Right lobe of liver (tissue), 6 donors: ENCODE measurements at regions not wholly inside any gene's neighbourhood (a gene's known extent, or its start where the extent isn't known, plus 50 kb on each side); places are given as distances from the start of the nearest gene placed in this dataset.

Source experiments
- ATAC-seq, 4 donors: fragments of 200-7000 bp; cut with Tn5 transposase; one replicate each; pipeline ENCODE4 v1.9.1; 2020; ENCODE audit warnings: mild to moderate bottlenecking in 4 of 4, moderate library complexity in 4 of 4
- DNase-seq, 3 donors: peaks; one replicate each; pipeline ENCODE4 v3.0.0-alpha.2; 2020
- H3K27ac ChIP-seq, 3 donors: fragments of 200-600 bp; one replicate each; pipeline ENCODE4 v1.8.0; 2022
- H3K27me3 ChIP-seq, 2 donors: fragments of 200-600 bp; one replicate each; pipeline ENCODE4 v1.8.0; 2022
- H3K36me3 ChIP-seq, 4 donors: fragments of 200-600 bp; sonication (generic) in 1 of 4; one replicate each; pipeline versions ENCODE4 v1.5.1 to v1.8.0; 2017 to 2022; ENCODE audit warnings: control low read depth in 1 of 4
- H3K4me1 ChIP-seq, 4 donors: fragments of 200-600 bp; sonication (generic) in 1 of 4; one replicate each; pipeline versions ENCODE4 v1.5.1 to v1.8.0; 2017 to 2022; ENCODE audit warnings: control low read depth in 1 of 4
- H3K4me3 ChIP-seq, 3 donors: fragments of 200-600 bp; one replicate each; pipeline ENCODE4 v1.8.0; 2022
- H3K9me3 ChIP-seq, 4 donors: fragments of 200-600 bp; sonication (generic) in 1 of 4; one replicate each; pipeline versions ENCODE4 v1.5.1 to v1.8.0; 2017 to 2022; ENCODE audit warnings: control low read depth in 1 of 4
- CTCF ChIP-seq, 4 donors: fragments of 200-600 bp in 3 of 4; fragments of 450-650 bp in 1 of 4; IDR thresholded peaks; one replicate each; pipeline versions ENCODE4 v1.5.1 to v1.8.0; 2016 to 2022; ENCODE audit warnings: antibody characterized with exemption in 4 of 4, mild to moderate bottlenecking in 2 of 4
- POLR2A ChIP-seq: fragments of 450-650 bp; IDR thresholded peaks from one replicate; pipeline ENCODE4 v1.6.1; 2017; ENCODE audit warnings: antibody characterized with exemption, mild to moderate bottlenecking
- WGBS: methylation state at CpG from one replicate; pipeline ENCODE4 v1.1.6; 2018; ENCODE audit warnings: low coverage, low lambda C conversion rate; ENCODE audit not compliant: insufficient coverage; ENCODE audit errors: missing lambda C conversion rate; 5-methylcytosine and 5-hydroxymethylcytosine counted together
- intact Hi-C, 2 donors: fragments of 100-400 bp; cut with DNase I; formaldehyde crosslinking; loops; one replicate each; pipeline versions ENCODE4 v1.11.2 to v1.14.1; 2022
- donor health status: DM: no; HTN: yes; CAD: no.
- donor health status: DM: no; HTN: no; CAD: no.
- donor health status: DM: no; HTN: no; CAD: no.
- donor health status: DM: no; HTN: yes; CAD: no.
- donor health status: DM: no; HTN: yes; CAD: no.

DNA sequence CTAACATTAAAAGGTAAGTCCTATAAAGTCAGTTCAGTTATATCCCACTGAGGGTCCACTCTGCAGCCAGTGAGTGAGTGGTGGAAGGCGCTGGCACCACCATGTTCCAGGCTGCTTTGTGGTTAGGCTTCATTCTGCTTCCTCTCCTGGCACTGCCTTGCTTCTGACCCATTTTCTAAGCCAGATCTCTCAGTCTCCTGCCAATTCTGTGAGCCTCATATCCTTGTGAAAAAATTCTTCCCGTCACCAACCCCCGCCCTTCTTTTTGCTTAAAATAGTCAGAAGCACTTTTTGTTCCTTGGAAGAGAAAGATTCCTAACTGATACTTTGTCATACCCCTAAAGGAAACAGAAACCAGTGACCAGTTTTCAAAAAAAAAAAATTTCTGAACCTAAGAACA is 139.8 kb upstream of the NCK2 start:
- TF ChIP-seq CTCF (IDR thresholded peaks at IDR 0.05) (no peak), POLR2A (no peak)
- intact Hi-C loops = no loop called here
- Histone ChIP-seq H3K27ac (no peak overlapping the region), H3K4me3 (no peak overlapping the region), H3K27me3 (no peaks in the 10 kb centered on the region), H3K9me3 (no peaks in the 10 kb centered on the region), H3K36me3 (no peaks in the 10 kb centered on the region), H3K4me1 (no peaks in the 10 kb centered on the region)
- no peak for DNase-seq
- 34% methylated on average over 3 of the region's 3 CpGs for WGBS
- no peak for ATAC-seq

DNA sequence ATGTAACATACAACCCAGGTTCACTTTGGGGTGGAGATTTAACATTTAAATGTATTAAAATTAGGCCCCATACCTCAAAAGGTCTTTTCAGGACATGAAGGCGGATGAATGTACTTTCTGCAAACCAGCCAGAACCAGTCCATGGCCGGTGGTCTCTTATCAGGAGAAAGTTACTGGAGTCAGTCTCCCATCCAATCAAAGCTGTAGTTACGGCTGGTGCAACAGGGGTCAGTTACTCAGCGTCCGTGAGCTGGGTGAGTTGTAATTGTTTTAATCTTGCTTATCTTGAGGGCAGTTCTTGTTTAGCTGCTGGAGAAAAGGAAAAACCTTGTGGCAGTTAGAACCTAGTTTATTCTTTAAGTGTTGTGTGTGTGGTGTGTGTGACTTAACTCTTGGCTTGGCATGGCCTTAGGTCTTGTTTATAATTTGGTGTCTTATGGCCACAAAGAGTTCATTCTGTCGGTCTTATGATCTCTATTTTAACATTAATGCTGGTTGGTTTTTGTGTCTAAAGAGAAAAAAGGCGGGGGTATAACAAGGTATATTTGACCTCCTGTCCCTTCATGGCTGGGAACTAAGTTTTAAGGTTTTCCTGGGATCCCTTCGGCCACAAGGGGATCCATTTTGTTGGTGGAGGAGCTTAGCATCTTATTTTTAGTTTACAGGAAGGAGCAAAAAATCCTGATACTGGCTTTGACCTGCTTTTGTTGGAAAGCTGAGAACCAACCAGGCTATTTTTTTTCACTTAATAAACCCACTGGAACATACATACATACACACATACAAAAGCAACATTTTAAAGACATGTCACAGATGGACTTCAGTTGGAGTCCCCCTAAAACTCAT is 143.5 kb upstream of the NCK2 start:
- ATAC-seq = no peak
- H3K27ac ChIP-seq = no peak overlapping the region
- no peaks in the 10 kb centered on the region for H3K9me3 ChIP-seq
- WGBS = 60% methylated on average over 7 of the region's 8 CpGs
- no peaks in the 10 kb centered on the region for H3K27me3 ChIP-seq
- intact Hi-C loops = no loop called here
- no peaks in the 10 kb centered on the region for H3K36me3 ChIP-seq
- DNase-seq = no peak
- no peaks in the 10 kb centered on the region for H3K4me1 ChIP-seq
- TF ChIP-seq CTCF (IDR thresholded peaks at IDR 0.05) (no peak), POLR2A (no peak)
- no peak overlapping the region for H3K4me3 ChIP-seq

DNA sequence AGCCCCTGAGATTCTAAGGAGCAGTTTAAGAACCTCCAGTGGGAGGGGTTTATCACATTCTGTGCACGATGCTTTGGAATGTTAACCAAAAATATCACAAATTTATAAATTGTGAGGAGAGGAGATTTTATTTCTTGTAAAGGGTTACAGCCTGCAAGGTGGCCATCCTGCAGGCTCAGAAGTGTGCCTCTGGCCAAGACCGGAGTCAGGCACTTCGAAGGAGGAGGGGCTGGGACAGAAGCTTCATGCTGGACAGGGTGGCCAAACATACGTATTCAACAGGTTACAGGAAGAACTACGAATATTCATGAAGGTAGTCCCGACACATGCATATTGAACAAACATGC is 144.1 kb upstream of the NCK2 start:
- ATAC-seq (no peak), DNase-seq (no peak)
- 42% methylated on average over 6 of the region's 6 CpGs for WGBS
- intact Hi-C loops = no loop called here
- TF ChIP-seq CTCF (IDR thresholded peaks at IDR 0.05) (no peak), POLR2A (no peak)
- Histone ChIP-seq H3K36me3 (no peaks in the 10 kb centered on the region), H3K27me3 (no peaks in the 10 kb centered on the region), H3K27ac (no peak overlapping the region), H3K4me1 (no peaks in the 10 kb centered on the region), H3K9me3 (no peaks in the 10 kb centered on the region), H3K4me3 (no peak overlapping the region)

DNA sequence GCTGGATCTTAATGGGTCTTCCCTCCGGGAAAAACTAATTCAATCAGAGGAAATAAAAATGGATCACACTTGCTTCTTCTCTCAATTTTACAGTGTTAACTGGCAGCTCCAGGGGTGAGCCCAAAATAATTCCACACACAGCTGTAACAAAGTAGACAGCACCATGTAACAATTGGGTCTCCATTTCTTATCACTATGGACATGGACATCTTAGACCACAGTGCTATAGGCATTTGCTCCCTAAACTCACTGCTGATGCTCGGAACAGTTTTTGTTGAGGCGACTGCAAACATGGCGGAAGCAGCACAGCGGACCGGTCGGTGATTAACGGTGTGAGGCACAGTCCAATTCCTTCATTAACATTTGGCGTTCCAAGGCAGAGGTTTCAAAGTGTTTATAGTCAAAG is 144.7 kb upstream of the NCK2 start:
- Histone ChIP-seq H3K36me3 (no peaks in the 10 kb centered on the region), H3K9me3 (no peaks in the 10 kb centered on the region), H3K4me3 (no peak overlapping the region), H3K27me3 (no peaks in the 10 kb centered on the region), H3K4me1 (no peaks in the 10 kb centered on the region), H3K27ac (no peak overlapping the region)
- no peak for TF ChIP-seq CTCF (IDR thresholded peaks at IDR 0.05)
- no peak for TF ChIP-seq POLR2A
- ATAC-seq (no peak), DNase-seq (no peak)
- 88% methylated on average over 9 of the region's 9 CpGs for WGBS
- intact Hi-C loops = no loop called here
